Peyer's patch (tissue), 4 donors: ENCODE measurements at regions not wholly inside any gene's neighbourhood (a gene's known extent, or its start where the extent isn't known, plus 50 kb on each side); places are given as distances from the start of the nearest gene placed in this dataset.
"Not testable (repeated sequence)": the region's sequence is repeated elsewhere in the genome, so short reads cannot be mapped to it uniquely, and the experiment has no call there.

Experiments used
- CTCF ChIP-seq, 6 experiments: fragments of 450-650 bp in 4 of 6; fragments of 200-600 bp in 2 of 6; sonication (generic) in 1 of 6; IDR thresholded peaks; one replicate each; pipeline ENCODE4 v1.5.1; 2017 to 2019; ENCODE audit warnings: antibody characterized with exemption in 6 of 6, mild to moderate bottlenecking in 3 of 6, moderate library complexity in 1 of 6
- POLR2A ChIP-seq, 2 donors: fragments of 450-650 bp; IDR thresholded peaks; one replicate each; pipeline ENCODE4 v1.5.1; 2017; ENCODE audit warnings: antibody characterized with exemption in 2 of 2, mild to moderate bottlenecking in 2 of 2, moderate library complexity in 2 of 2

GRCh38 chr16:60636636-60637035 lies 1399.6 kb downstream of the CDH8 start:
- TF ChIP-seq CTCF, POLR2A (IDR thresholded peaks at IDR 0.05): not testable (repeated sequence)
